Endothelial cell of umbilical vein (primary cell): ENCODE measurements at regions not wholly inside any gene's neighbourhood (a gene's known extent, or its start where the extent isn't known, plus 50 kb on each side); places are given as distances from the start of the nearest gene placed in this dataset.

Source experiments
- BruUV-seq: library from RNA; stranded (reverse); fragments of 400-500 nt; replicated peaks from 2 replicates; lab custom pipeline; 2021; lab: Mats Ljungman, UMichigan
- CTCF ChIA-PET: fragments of 300-600, 350-600 bp; sonication (Branson Sonifier 250); formaldehyde crosslinking; loops from one replicate; lab custom pipeline; 2021; ENCODE audit warnings: antibody characterized with exemption, inconsistent platforms; lab: Charles Lee
- POLR2A ChIA-PET: fragments of 300-600, 350-600 bp; sonication (Branson Sonifier 250); formaldehyde crosslinking; loops from one replicate; lab custom pipeline; 2021; ENCODE audit warnings: antibody characterized with exemption, inconsistent platforms; lab: Charles Lee
- DNase-seq: peaks from one replicate; pipeline ENCODE4 v3.0.0-alpha.2; 2011; ENCODE audit warnings: low read depth, low spot score
- FAIRE-seq: peaks from 2 replicates; lab custom pipeline; 2011; peaks lifted over from hg19 to GRCh38; lab: Jason Lieb, UNC
- H2AFZ ChIP-seq: 2 replicates; pipeline ENCODE4 v1.6.0; 2012; ENCODE audit warnings: low read depth, low read length, control low read depth, inconsistent platforms
- H3K27ac ChIP-seq: 2 replicates; pipeline ENCODE4 v1.5.1; 2011; ENCODE audit warnings: low read depth, mild to moderate bottlenecking, control low read depth, low read length, moderate library complexity; ENCODE audit not compliant: insufficient read depth
- H3K27me3 ChIP-seq, 2 experiments: 2 replicates each; pipeline versions ENCODE4 v1.6.0 to v1.6.1; 2011; ENCODE audit warnings: low read length in 2 of 2, mixed read lengths in 1 of 2; ENCODE audit not compliant: control insufficient read depth in 2 of 2, insufficient read depth in 2 of 2
- H3K36me3 ChIP-seq, 2 experiments: 2 replicates in 1 of 2; 3 replicates in 1 of 2; pipeline ENCODE4 v1.5.1; 2011; ENCODE audit warnings: low read length in 2 of 2, mild to moderate bottlenecking in 1 of 2, moderate library complexity in 1 of 2; ENCODE audit not compliant: control insufficient read depth in 2 of 2, insufficient read depth in 2 of 2; ENCODE audit errors: extremely low read depth in 1 of 2
- H3K4me1 ChIP-seq: 3 replicates; pipeline ENCODE4 v1.5.1; 2011; ENCODE audit warnings: mild to moderate bottlenecking, low read length; ENCODE audit not compliant: control insufficient read depth, insufficient read depth; ENCODE audit errors: extremely low read depth
- H3K4me2 ChIP-seq: 2 replicates; pipeline ENCODE4 v1.6.1; 2011; ENCODE audit warnings: low read length, control low read depth, mixed read lengths; ENCODE audit not compliant: insufficient read depth
- H3K4me3 ChIP-seq, 3 experiments: fragments of 200-600 bp in 1 of 3; sonication (generic), shearing (Covaris generic) in 1 of 3; replicated peaks in 1 of 3; 2 replicates each; pipeline ENCODE4 v1.5.1; 2011 to 2016; ENCODE audit warnings: control low read depth in 3 of 3, low read length in 3 of 3, mild to moderate bottlenecking in 2 of 3, inconsistent platforms in 1 of 3, low read depth in 1 of 3, moderate library complexity in 1 of 3; ENCODE audit not compliant: insufficient read depth in 1 of 3
- H3K79me2 ChIP-seq: 2 replicates; pipeline ENCODE4 v1.6.0; 2012; ENCODE audit warnings: low read length, inconsistent platforms; ENCODE audit not compliant: control insufficient read depth, insufficient read depth
- H3K9ac ChIP-seq: replicated peaks from 2 replicates; pipeline ENCODE3; 2011; ENCODE audit warnings: low read length, control low read depth; ENCODE audit not compliant: insufficient read depth; ENCODE audit errors: extremely low read depth
- H3K9me1 ChIP-seq: replicated peaks from 3 replicates; pipeline ENCODE4 v1.6.0; 2011; ENCODE audit warnings: mild to moderate bottlenecking, low read length; ENCODE audit not compliant: control insufficient read depth, insufficient read depth; ENCODE audit errors: extremely low read depth
- H3K9me3 ChIP-seq: replicated peaks from 2 replicates; pipeline ENCODE4 v1.5.1; 2012; ENCODE audit warnings: low read length, inconsistent platforms; ENCODE audit not compliant: control insufficient read depth, insufficient read depth
- H4K20me1 ChIP-seq: replicated peaks from 2 replicates; pipeline ENCODE3; 2011; ENCODE audit warnings: mild to moderate bottlenecking, low read length; ENCODE audit not compliant: control insufficient read depth, insufficient read depth; ENCODE audit errors: extremely low read depth
- EZH2 ChIP-seq: IDR thresholded peaks from 2 replicates; pipeline ENCODE4 v1.6.1; 2012; ENCODE audit warnings: borderline replicate concordance, low read depth, mild to moderate bottlenecking, moderate library complexity, low read length, inconsistent platforms; ENCODE audit not compliant: severe bottlenecking
- FOS ChIP-seq: IDR thresholded peaks from 2 replicates; pipeline ENCODE4 v1.6.1; 2011; ENCODE audit warnings: mild to moderate bottlenecking, low read length, moderate library complexity, borderline replicate concordance; ENCODE audit not compliant: insufficient read depth
- GATA2 ChIP-seq: IDR thresholded peaks from 2 replicates; pipeline ENCODE4 v1.7.0; 2011; ENCODE audit warnings: low read depth, mild to moderate bottlenecking, moderate library complexity, mixed read lengths, low read length; ENCODE audit not compliant: insufficient read length, insufficient read depth
- JUN ChIP-seq: IDR thresholded peaks from 2 replicates; pipeline ENCODE4 v1.6.1; 2011; ENCODE audit warnings: borderline replicate concordance, low read depth; ENCODE audit not compliant: insufficient read length, insufficient read depth
- MYC ChIP-seq: IDR thresholded peaks from one replicate; pipeline ENCODE4 v1.6.1; 2011; ENCODE audit warnings: mild to moderate bottlenecking, low read depth, low read length
- POLR2A ChIP-seq: IDR thresholded peaks from 2 replicates; pipeline ENCODE4 v1.6.1; 2012; ENCODE audit warnings: low read depth, mild to moderate bottlenecking, control low read depth, low read length
- POLR2AphosphoS5 ChIP-seq: IDR thresholded peaks from 2 replicates; pipeline ENCODE4 v1.6.1; 2012; ENCODE audit warnings: low read depth, mild to moderate bottlenecking, control low read depth, low read length, moderate library complexity; ENCODE audit not compliant: insufficient read depth
- dilution Hi-C: fragments of 300-500 bp; cut with MboI; formaldehyde crosslinking; loops from one replicate; pipeline ENCODE4 v1.15.0; 2019; ENCODE audit warnings: low sequenced_read_pairs; ENCODE audit not compliant: extremely low pct_ligation_motif_present
- intact Hi-C: fragments of 100-400 bp; cut with micrococcal nuclease; formaldehyde crosslinking; loops from one replicate; pipeline ENCODE4 v1.10.0; 2022
- TF ChIP-seq, protein P1 (sequence below): IDR thresholded peaks from 2 replicates; pipeline ENCODE4 v1.6.1; 2011; ENCODE audit not compliant: insufficient read depth, insufficient read length
- TF ChIP-seq, protein P2 (sequence below), 2 donors: IDR thresholded peaks; 1 replicate in 1 of 2; 2 replicates in 1 of 2; pipeline ENCODE4 v1.5.1; 2011; ENCODE audit warnings: low read length in 2 of 2, mild to moderate bottlenecking in 2 of 2, moderate library complexity in 2 of 2, control low read depth in 1 of 2, inconsistent platforms in 1 of 2, low read depth in 1 of 2; ENCODE audit not compliant: insufficient read depth in 1 of 2; ENCODE audit errors: extremely low read depth in 1 of 2

DNA sequence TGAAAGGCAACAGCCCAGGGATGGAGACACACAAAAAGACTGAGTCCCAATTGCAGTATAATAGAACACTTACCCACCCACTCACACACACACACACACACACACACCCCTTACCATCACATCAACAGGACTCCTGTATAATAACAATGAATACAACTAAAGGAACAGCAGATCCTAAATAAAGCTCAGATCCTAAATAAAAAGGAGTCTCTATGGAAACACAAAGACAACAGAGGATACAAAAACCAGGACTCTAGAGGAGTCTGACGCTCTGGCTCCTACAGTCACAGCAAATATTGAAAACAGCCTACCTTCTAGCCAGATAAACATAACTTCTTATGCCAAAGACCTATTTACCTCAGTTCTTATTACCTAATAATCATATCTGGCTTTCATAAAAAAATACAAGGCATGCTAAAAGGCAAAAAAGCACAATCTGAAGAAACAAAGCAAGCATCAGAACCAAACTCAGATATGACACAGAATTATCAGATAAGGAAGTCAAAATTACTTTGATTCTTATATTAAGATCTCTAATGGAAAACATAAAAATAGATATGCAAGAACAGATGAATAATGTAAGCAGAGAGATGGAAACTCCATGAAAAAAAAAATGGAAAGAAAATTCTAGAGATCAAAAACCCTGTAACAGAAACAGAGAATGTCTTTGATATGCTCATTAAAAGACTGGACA lies 134.9 kb downstream of the MMUT start:
- no peak for FAIRE-seq
- CTCF ChIA-PET = no interaction called here

More for the DNA sequence above, 134.9 kb downstream of the MMUT start:
- peak; percentile 46 for DNase-seq
- no peaks in the 10 kb centered on the region for H3K27me3 ChIP-seq
- H2AFZ ChIP-seq = peak overlapping the region; percentile 55
- no TSS peak for BruUV-seq
- intact Hi-C loops = loop anchor here (5.0 kb wide), 2 partner anchors 224 to 1334 kb away; partner anchors contain the start of gene C6orf141
- no peaks in the 10 kb centered on the region for H3K9me3 ChIP-seq
- H3K4me3 ChIP-seq = no peak overlapping the region
- H3K4me2 ChIP-seq = no peak overlapping the region
- no peaks in the 10 kb centered on the region for H3K36me3 ChIP-seq
- no peak for TF ChIP-seq POLR2A
- TF ChIP-seq GATA2 = no peak
- TF ChIP-seq POLR2AphosphoS5 = no peak
- no peak for TF ChIP-seq FOS
- TF ChIP-seq, protein P1, sequence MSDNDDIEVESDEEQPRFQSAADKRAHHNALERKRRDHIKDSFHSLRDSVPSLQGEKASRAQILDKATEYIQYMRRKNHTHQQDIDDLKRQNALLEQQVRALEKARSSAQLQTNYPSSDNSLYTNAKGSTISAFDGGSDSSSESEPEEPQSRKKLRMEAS = no peak
- TF ChIP-seq, protein P2, sequence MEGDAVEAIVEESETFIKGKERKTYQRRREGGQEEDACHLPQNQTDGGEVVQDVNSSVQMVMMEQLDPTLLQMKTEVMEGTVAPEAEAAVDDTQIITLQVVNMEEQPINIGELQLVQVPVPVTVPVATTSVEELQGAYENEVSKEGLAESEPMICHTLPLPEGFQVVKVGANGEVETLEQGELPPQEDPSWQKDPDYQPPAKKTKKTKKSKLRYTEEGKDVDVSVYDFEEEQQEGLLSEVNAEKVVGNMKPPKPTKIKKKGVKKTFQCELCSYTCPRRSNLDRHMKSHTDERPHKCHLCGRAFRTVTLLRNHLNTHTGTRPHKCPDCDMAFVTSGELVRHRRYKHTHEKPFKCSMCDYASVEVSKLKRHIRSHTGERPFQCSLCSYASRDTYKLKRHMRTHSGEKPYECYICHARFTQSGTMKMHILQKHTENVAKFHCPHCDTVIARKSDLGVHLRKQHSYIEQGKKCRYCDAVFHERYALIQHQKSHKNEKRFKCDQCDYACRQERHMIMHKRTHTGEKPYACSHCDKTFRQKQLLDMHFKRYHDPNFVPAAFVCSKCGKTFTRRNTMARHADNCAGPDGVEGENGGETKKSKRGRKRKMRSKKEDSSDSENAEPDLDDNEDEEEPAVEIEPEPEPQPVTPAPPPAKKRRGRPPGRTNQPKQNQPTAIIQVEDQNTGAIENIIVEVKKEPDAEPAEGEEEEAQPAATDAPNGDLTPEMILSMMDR (IDR thresholded peaks at IDR 0.05; ENCODE audit: extremely low read depth in 1 of 2, insufficient read depth in 1 of 2, low read depth in 1 of 2, low read length in 2 of 2) = no peak
- no peak for TF ChIP-seq MYC
- no peak for TF ChIP-seq EZH2
- TF ChIP-seq JUN = no peak
- no peak overlapping the region for H3K9ac ChIP-seq
- peaks cover 33% of the 10 kb centered on the region for H3K4me1 ChIP-seq
- H3K79me2 ChIP-seq = no peaks in the 10 kb centered on the region
- no peaks in the 10 kb centered on the region for H3K9me1 ChIP-seq
- dilution Hi-C loops = no loop called here
- POLR2A ChIA-PET = interaction anchor here (0.7 kb wide), 1 partner anchor 9 kb away, joined by 3 read pairs; no protein-coding TSS in a partner anchor
- H4K20me1 ChIP-seq = no peaks in the 10 kb centered on the region
- H3K27ac ChIP-seq = peak overlapping the region; percentile 99
